A673 (cell line): ENCODE measurements at regions not wholly inside any gene's neighbourhood (a gene's known extent, or its start where the extent isn't known, plus 50 kb on each side); places are given as distances from the start of the nearest gene placed in this dataset.

Source experiments
- EZH2 ChIP-seq: fragments of 200-600 bp; sonication (generic); IDR thresholded peaks from 2 replicates; pipeline ENCODE4 v1.6.1; 2017; ENCODE audit warnings: borderline replicate concordance, low read depth, mild to moderate bottlenecking, mixed read lengths, antibody characterized with exemption, low read length; ENCODE audit not compliant: poor library complexity, severe bottlenecking
- TF ChIP-seq, protein P1 (sequence below): fragments of 300-800, 200-600 bp; sonication (generic); conservative IDR thresholded peaks from 2 replicates; pipeline ENCODE4 v1.5.1; 2017; ENCODE audit warnings: low read depth, mild to moderate bottlenecking, antibody characterized with exemption, low read length, moderate library complexity, mixed read lengths

DNA sequence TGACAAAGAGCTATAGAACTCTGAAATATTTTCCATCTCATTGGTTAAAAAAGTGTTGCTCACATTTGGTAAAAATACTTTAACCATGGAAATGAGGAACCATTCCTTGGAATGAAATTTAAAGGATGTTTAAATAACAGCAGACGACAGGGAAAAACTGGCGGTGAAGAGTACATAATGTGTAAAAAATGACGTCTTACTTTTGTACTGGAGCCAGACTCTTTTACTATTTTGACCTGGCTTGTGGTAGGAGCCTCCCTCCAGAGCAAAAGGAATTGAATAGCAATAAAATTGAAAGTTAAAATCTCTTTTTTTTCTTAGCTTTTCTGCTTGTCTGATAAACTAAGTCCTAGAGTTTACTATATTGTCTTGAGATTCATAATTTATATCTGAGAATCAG is 426.2 kb upstream of the KLHL1 start:
- TF ChIP-seq, protein P1, sequence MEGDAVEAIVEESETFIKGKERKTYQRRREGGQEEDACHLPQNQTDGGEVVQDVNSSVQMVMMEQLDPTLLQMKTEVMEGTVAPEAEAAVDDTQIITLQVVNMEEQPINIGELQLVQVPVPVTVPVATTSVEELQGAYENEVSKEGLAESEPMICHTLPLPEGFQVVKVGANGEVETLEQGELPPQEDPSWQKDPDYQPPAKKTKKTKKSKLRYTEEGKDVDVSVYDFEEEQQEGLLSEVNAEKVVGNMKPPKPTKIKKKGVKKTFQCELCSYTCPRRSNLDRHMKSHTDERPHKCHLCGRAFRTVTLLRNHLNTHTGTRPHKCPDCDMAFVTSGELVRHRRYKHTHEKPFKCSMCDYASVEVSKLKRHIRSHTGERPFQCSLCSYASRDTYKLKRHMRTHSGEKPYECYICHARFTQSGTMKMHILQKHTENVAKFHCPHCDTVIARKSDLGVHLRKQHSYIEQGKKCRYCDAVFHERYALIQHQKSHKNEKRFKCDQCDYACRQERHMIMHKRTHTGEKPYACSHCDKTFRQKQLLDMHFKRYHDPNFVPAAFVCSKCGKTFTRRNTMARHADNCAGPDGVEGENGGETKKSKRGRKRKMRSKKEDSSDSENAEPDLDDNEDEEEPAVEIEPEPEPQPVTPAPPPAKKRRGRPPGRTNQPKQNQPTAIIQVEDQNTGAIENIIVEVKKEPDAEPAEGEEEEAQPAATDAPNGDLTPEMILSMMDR = no peak
- TF ChIP-seq EZH2 = no peak
